ENCODE measurements at regions not wholly inside any gene's neighbourhood (a gene's known extent, or its start where the extent isn't known, plus 50 kb on each side); places are given as distances from the start of the nearest gene placed in this dataset.
A peak's percentile ranks its signal among the peaks of the same experiment; 100 is the strongest.

GRCh38 chr13:33494596-33495204 is 209.1 kb upstream of the STARD13 start:
- in situ Hi-C loops (cut with HindIII; ENCODE audit: low pct_unique_long_range_greater_than_20kb, low sequenced_read_pairs) = no loop called here
- no peak for TF ChIP-seq JUND (IDR thresholded peaks at IDR 0.05; ENCODE audit: low read depth)
- DNase-seq (ENCODE audit: low read depth in 1 of 2, low spot score in 1 of 2) = no peak

- TF ChIP-seq JUND (IDR thresholded peaks at IDR 0.05; ENCODE audit: low read depth) = no peak
- DNase-seq (ENCODE audit: low read depth in 1 of 2, low spot score in 1 of 2) = no peak
- in situ Hi-C loops (cut with HindIII; ENCODE audit: low pct_unique_long_range_greater_than_20kb, low sequenced_read_pairs) = no loop called here
Observed at GRCh38 chr13:33496336-33496735, 210.8 kb upstream of the STARD13 start.

GRCh38 chr13:33497146-33497845 is 211.7 kb upstream of the STARD13 start:
- in situ Hi-C loops (cut with HindIII; ENCODE audit: low pct_unique_long_range_greater_than_20kb, low sequenced_read_pairs) = no loop called here
- no peak for TF ChIP-seq JUND (IDR thresholded peaks at IDR 0.05; ENCODE audit: low read depth)
- no peak for DNase-seq (ENCODE audit: low read depth in 1 of 2, low spot score in 1 of 2)

- TF ChIP-seq JUND (IDR thresholded peaks at IDR 0.05; ENCODE audit: low read depth) = no peak
- in situ Hi-C loops (cut with HindIII; ENCODE audit: low pct_unique_long_range_greater_than_20kb, low sequenced_read_pairs) = no loop called here
- DNase-seq (ENCODE audit: low read depth in 1 of 2, low spot score in 1 of 2) = peak in 1 of 2 experiments; percentile 75
Observed at GRCh38 chr13:33508060-33508459, 222.5 kb upstream of the STARD13 start.

- peak in 1 of 2 experiments; percentile 83 for DNase-seq (ENCODE audit: low read depth in 1 of 2, low spot score in 1 of 2)
- no peak for TF ChIP-seq JUND (IDR thresholded peaks at IDR 0.05; ENCODE audit: low read depth)
- in situ Hi-C loops (cut with HindIII; ENCODE audit: low pct_unique_long_range_greater_than_20kb, low sequenced_read_pairs) = no loop called here
Observed at GRCh38 chr13:33509642-33510229, 224.2 kb upstream of the STARD13 start.

- no peak for DNase-seq (ENCODE audit: low read depth in 1 of 2, low spot score in 1 of 2)
- no peak for TF ChIP-seq JUND (IDR thresholded peaks at IDR 0.05; ENCODE audit: low read depth)
- in situ Hi-C loops (cut with HindIII; ENCODE audit: low pct_unique_long_range_greater_than_20kb, low sequenced_read_pairs) = no loop called here
Observed at GRCh38 chr13:33510350-33510970, 224.9 kb upstream of the STARD13 start.

GRCh38 chr13:33512880-33513554 is 227.5 kb upstream of the STARD13 start:
- no peak for DNase-seq (ENCODE audit: low read depth in 1 of 2, low spot score in 1 of 2)
- in situ Hi-C loops (cut with HindIII; ENCODE audit: low pct_unique_long_range_greater_than_20kb, low sequenced_read_pairs) = no loop called here
- no peak for TF ChIP-seq JUND (IDR thresholded peaks at IDR 0.05; ENCODE audit: low read depth)

- in situ Hi-C loops (cut with HindIII; ENCODE audit: low pct_unique_long_range_greater_than_20kb, low sequenced_read_pairs) = no loop called here
- no peak for DNase-seq (ENCODE audit: low read depth in 1 of 2, low spot score in 1 of 2)
- no peak for TF ChIP-seq JUND (IDR thresholded peaks at IDR 0.05; ENCODE audit: low read depth)
Observed at GRCh38 chr13:33514362-33514761, 228.8 kb upstream of the STARD13 start.

GRCh38 chr13:33515146-33515545 is 229.6 kb upstream of the STARD13 start:
- in situ Hi-C loops (cut with HindIII; ENCODE audit: low pct_unique_long_range_greater_than_20kb, low sequenced_read_pairs) = no loop called here
- TF ChIP-seq JUND (IDR thresholded peaks at IDR 0.05; ENCODE audit: low read depth) = no peak
- DNase-seq (ENCODE audit: low read depth in 1 of 2, low spot score in 1 of 2) = no peak

GRCh38 chr13:33518452-33518851 is 232.9 kb upstream of the STARD13 start:
- in situ Hi-C loops (cut with HindIII; ENCODE audit: low pct_unique_long_range_greater_than_20kb, low sequenced_read_pairs) = no loop called here
- no peak for DNase-seq (ENCODE audit: low read depth in 1 of 2, low spot score in 1 of 2)
- no peak for TF ChIP-seq JUND (IDR thresholded peaks at IDR 0.05; ENCODE audit: low read depth)

GRCh38 chr13:33519561-33520467 is 234.3 kb upstream of the STARD13 start:
- DNase-seq (ENCODE audit: low read depth in 1 of 2, low spot score in 1 of 2) = no peak
- no peak for TF ChIP-seq JUND (IDR thresholded peaks at IDR 0.05; ENCODE audit: low read depth)
- in situ Hi-C loops (cut with HindIII; ENCODE audit: low pct_unique_long_range_greater_than_20kb, low sequenced_read_pairs) = no loop called here

GRCh38 chr13:33520468-33520839 is 234.9 kb upstream of the STARD13 start:
- no peak for TF ChIP-seq JUND (IDR thresholded peaks at IDR 0.05; ENCODE audit: low read depth)
- no peak for DNase-seq (ENCODE audit: low read depth in 1 of 2, low spot score in 1 of 2)
- in situ Hi-C loops (cut with HindIII; ENCODE audit: low pct_unique_long_range_greater_than_20kb, low sequenced_read_pairs) = no loop called here

Data from T47D (cell line).